ENCODE measurements at regions not wholly inside any gene's neighbourhood (a gene's known extent, or its start where the extent isn't known, plus 50 kb on each side); places are given as distances from the start of the nearest gene placed in this dataset.

DNA sequence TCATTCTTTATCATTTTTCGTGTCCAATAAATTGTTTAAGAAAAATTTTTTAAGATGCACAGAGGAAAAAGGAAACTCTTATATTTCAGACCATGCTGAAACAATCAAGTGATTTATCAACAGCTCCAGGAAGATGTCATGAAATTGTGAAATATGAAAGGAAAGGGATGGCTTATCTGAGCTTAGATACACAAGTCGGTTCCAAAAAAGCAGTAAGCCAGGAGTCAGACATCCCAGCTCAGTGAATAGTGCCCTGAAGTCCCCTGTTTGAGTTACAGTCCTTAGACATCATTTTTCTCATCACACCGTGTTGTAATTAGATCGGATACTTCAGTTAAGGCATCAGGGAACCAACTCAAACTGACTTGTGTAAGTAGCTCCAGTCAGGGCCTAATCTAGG is 91.0 kb upstream of the SSTR4 start:
- TF ChIP-seq, protein P1, sequence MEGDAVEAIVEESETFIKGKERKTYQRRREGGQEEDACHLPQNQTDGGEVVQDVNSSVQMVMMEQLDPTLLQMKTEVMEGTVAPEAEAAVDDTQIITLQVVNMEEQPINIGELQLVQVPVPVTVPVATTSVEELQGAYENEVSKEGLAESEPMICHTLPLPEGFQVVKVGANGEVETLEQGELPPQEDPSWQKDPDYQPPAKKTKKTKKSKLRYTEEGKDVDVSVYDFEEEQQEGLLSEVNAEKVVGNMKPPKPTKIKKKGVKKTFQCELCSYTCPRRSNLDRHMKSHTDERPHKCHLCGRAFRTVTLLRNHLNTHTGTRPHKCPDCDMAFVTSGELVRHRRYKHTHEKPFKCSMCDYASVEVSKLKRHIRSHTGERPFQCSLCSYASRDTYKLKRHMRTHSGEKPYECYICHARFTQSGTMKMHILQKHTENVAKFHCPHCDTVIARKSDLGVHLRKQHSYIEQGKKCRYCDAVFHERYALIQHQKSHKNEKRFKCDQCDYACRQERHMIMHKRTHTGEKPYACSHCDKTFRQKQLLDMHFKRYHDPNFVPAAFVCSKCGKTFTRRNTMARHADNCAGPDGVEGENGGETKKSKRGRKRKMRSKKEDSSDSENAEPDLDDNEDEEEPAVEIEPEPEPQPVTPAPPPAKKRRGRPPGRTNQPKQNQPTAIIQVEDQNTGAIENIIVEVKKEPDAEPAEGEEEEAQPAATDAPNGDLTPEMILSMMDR (IDR thresholded peaks at IDR 0.05) = no peak
- TF ChIP-seq POLR2A (IDR thresholded peaks at IDR 0.05) = no peak

Data from adrenal gland (tissue), 5 donors.